Stimulated activated CD8-positive, alpha-beta memory T cell treated with anti-CD3 and anti-CD28 coated beads, Interleukin-15, amount 100 ng/mL, for 4 hours (primary cell): ENCODE measurements at regions not wholly inside any gene's neighbourhood (a gene's known extent, or its start where the extent isn't known, plus 50 kb on each side); places are given as distances from the start of the nearest gene placed in this dataset.
"Not testable (repeated sequence)": the region's sequence is repeated elsewhere in the genome, so short reads cannot be mapped to it uniquely, and the experiment has no call there.

Source experiments
- DNase-seq, 2 donors: peaks; one replicate each; pipeline ENCODE4 v3.0.0-alpha.2; 2020; ENCODE audit warnings: low read depth in 2 of 2

DNA sequence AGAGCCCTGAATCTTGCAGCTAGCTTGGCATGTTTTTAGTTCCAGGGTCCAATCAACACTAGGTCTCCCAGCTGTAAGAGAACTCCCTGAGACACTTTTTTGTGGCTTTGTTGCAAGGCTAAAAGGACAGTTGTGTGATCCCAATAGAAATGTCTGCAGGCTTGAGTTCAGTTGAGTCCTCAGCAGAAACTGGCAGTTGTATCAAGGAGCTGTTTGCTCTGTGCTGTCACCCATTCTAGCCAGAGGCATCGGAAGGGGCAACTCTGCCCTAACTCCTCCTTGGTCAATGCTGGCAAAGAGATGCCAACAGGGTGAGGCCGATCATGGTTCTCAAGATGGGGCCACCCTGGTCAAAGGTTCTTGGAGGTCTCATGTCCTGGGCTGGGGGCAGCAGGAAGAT, 224.1 kb downstream of the BUB3 start:
- DNase-seq, result no peak

DNA sequence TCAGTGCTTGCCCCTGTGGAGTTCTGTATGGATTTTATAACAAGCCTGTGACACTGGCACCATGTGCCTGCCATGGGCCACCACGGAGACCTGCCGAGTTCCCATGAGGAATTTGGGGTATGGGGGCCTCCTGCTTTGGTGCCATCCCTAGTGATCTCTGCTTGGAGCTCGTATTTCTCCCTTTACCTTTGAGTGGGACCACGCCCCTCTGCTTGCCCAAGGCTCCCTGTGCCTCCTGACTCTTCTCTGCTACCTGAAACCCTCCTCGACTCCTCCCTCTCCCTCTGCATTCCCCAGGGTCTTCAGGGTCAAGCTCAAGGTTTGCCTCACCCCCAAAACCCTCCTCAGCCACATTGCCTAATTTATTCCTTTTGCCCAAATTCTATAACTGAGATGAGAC, 225.0 kb downstream of the BUB3 start:
- DNase-seq, result no peak

DNA sequence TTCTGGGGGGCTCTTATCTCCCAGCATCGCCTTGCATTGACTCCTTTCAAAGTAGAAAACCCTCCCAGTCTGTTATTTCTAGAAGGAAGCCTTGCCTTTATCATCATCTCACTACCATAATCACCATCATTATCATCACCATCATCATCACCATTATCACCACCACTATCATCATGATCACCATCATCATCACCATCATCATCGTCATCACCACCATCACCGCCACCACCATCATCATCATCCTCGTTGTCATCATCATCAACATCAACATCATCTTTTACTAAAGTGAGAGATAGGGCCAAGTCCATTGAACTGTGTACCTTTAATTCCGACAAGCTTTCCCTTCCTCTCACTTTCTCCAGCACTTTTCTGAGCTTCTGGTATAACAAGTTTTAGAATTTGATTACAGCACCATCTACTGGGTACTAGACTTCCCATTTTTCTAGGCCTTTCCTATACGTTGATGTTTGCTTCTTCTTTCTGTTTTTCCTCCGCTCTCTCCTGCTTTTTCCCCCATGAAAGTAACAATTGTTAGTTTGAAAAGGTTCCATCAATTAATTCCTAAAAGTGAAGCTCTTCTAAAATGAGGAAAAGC, 226.4 kb downstream of the BUB3 start:
- no peak for DNase-seq

DNA sequence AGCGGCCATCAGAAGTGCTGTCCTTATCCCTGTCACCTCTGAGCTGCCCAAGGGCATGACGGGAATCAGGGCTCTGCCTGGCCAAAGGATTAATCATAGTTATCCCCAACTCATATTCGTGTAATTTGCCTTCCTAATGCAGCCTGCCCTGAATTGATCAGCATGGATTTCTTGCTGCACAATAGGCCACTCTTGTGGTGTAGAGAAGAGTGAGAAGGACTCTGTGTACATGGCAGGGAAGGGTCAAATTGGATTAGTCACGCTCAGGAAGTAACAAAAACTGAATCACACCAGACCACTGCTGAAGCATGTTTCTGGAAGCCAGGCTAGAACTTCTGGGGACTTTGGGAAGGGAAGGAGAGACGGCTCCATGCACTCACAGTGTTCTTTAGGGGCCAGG, 227.0 kb downstream of the BUB3 start:
- no peak for DNase-seq

DNA sequence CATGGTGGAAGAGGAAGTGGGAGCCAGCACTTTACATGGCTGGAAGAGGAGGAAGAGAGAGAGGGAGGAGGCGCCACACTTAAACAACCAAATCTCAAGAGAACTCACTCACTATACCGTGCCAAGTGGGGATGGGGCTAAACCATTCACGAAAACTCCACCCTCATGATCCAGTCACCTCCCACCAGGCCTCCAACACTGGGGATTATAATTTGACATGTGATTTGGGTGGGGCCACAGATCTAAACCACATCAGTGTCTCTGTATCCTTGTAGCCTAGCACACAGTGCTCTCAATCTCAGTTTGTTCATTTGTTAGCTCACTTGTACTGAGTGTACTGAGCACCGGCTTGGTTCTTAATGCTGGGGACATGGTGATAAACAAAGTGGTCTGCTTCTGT, 228.3 kb downstream of the BUB3 start:
- no peak for DNase-seq

DNA sequence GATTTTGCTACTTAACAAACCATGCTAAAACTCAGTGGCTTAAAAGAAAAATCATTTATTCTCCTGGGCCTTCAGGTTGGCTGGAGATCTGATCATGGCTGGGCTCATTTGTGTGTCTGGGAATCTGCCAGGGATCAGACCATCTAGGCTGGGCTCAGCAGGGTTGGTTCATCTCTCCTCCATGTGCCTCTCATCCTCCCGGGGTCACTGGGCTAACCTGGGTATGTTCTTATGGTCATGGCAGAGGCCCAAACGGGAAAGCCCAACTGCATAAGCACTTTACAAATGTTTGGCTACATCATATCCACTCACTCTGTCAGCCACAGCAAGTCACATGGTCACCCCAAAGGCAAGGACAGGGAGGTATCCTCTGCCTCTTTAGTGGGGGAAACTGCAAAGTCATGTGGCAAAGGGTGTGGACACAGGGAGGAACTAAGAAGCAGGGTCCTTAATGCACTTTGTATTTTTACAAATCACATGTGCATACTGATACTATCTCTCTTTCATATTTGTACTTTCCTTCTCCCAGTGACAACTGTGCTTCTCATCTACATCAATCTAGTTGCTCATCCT, 231.4 kb downstream of the BUB3 start:
- no peak for DNase-seq

DNA sequence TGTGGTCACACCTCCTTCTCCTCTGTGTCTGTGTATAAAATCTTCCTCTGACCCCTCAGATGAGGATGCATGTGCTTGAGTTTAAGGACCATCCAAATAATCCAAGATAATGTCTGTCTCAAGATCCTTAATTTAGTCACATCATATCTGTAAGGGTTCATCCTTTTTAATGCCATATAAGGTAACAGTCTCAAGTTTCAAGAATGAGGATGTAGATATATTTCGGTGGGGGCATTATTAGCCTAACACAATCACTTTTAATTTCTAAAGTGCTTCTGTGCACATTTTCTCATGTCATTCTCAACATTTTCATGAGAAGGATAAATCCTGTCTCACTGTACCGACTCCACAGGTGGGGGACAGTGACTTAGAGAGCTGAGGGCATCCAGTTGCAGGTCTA, 235.3 kb downstream of the BUB3 start:
- no peak for DNase-seq

DNA sequence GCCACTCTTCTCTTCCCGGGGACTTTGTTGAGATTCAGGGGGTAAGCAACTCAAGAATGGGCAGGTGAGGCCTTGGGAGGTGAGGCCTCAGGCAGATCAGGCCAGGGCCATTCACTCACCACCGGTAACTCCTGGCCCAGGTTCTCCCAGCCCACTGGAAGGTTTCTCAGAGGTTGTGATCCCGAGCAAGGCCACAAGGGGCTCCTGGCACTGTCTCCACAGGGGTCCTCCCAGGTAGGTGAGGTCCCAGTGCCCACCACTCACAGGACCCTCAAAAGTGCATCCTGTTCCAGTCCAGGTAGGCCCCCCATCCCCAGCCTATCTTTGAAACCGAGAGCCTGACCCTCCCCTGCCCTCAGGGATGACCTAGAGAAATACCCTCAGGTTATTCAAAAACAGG, 236.1 kb downstream of the BUB3 start:
- DNase-seq, result no peak

DNA sequence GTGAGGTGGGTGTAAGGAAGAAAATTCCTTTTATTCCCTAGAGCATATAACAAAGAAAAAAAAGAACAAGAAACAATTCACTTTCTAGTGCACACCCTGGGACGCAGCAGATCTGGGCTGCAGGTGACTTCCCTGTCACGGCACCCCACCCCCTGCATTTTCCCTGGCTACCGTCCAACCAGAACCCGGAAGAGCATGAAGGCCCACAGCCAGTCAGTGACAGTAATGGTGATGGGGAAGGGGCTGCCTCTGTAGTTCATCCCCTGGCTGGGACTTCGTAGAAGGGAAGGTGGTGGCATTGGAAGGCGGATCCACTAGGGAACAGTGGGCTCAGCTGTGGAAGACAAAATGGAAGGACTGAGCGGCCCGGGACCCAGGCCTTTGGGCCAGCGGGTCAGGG, 236.7 kb downstream of the BUB3 start:
- DNase-seq, result no peak

DNA sequence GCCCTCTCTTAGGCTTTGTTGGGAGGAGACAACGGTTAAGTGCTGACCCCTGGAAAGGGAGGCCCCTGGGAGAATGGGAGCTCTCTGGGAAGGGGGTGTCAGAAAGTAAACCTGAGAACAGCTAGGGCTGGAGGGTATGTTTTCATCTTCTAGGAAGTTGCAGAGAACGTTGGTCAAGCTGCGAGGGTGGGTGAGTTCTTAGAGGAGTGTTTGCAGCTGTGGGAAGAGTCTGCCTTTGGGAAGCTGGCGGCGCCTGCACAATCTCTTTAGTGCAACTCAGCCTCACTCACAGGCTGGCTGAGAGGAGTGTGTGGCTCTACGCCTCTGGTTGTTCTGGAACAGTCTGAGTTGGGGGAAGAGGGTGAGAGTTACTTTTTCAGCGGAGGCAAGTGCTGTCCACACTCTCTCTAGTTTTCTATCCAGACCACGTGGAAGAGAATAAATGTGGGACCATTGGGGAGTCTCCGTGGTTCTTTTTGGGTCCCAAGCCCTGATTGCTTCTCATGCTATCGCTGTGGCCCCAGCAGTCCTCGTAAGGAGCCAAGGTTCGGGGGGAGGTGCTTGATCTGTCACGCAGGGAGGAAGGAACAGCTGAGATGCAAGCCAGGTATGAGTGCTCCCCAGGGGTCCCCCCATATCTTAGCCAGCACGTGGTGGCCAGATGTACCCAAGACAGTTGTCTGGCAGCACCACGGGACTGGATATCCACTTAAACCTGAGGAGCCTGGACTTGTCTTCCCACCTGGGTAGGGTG, 237.2 kb downstream of the BUB3 start:
- DNase-seq, result no peak

DNA sequence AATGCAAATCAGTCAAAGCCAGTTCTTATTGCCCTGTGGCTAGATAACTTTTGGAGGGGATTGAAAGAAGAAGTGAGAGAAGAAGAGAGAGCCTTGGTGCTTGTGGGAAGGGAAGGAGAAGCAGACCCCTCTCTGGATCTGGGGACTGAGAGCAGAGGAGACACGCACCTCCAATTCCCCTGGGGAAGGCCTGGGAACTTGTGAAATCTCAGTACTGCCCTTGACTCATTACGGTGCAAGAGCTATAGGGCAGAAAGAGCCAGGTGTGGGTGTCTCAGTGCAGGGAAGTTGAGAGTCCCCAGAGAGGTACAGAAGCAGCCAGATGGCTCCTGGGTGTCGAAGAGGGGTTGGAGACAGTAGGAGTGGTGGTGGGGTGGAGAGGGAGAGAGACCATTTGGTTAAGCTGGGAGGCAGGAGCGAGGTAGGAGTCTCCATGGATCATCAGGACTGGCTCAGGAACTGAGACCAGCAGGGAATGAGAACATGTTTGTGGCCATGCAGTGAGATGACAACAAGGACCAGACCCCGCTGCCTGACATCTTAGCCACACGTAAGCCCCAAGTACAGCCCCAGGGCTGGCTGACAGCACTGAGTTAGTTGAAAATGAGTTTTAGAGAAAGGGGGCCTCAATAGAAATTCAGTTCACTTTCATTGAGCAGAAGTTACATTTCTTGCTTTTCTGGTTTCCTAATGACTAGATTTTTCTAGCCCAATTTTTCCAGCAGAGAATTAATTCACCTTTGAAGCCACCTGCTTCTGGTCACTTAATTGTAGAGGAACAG, 238.2 kb downstream of the BUB3 start:
- DNase-seq, result no peak

DNA sequence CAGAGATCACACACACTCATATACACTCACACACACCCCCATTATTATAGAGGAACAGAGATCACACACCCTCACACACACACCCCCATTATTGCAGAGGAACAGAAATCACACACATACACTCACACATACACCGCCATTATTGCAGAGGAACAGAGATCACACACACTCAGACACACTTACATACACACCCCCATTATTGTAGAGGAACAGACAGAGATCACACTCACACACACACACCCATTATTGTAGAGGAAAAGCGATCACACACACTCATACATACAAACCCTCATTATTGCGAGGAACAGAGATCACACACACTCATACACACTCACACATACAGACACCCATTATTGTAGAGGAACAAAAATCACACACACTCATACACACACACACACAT, 239.0 kb downstream of the BUB3 start:
- DNase-seq, result no peak

DNA sequence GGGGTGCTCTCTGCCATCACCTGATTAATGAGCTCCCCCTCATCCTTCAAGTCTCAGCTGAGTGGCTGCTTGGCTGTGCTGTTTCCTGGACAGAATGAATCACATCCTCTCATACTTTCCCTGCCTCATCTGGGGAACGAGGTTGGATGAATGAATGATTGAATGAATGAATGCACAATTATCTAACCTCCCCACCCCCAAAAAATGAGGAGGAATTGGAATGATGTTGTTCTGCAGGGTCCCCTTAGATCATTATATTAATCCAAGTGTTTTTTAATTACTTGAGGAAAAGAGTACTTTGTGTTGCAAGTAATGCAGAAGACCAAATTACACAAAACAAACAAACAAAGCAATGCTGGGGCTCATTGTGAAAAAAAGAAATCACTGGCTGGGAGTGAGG, 240.2 kb downstream of the BUB3 start:
- no peak for DNase-seq

DNA sequence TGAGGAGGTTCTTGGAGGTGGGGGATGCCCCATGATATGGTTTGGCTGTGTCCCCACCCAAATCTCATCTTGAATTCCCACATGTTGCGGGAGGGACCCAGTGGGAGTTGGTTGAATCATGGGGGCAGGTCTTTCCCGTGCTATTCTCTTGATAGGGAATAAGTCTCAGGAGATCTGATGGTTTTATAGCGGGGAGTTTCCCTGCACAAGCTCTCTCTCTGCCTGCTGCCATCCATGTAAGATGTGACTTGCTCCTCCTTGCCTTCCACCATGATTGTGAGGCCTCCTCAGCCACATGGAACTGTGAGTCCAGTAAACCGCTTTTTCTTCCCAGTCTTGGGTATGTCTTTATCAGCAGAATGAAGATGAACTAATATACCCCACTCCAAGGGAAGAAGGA, 241.0 kb downstream of the BUB3 start:
- DNase-seq, result not testable (repeated sequence)

DNA sequence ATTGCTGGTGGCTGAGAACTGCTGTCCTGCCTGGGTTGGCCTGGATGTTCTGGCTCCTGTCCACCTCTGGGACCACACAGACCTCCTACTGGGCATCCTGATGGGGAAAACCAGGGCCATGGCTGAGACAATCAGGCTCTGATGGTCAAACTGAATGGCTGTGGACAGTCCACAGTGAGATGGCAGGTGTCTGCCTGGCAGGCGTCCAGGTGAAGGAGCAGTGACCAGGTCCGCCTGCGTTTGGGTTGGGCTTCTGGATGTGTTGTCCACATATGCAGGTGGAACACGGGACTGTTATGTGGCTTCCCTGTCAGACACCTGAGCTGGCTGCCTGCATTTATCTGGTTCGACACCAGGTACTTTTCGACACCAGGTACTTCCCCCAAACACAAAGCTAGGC, 241.7 kb downstream of the BUB3 start:
- DNase-seq, result no peak

DNA sequence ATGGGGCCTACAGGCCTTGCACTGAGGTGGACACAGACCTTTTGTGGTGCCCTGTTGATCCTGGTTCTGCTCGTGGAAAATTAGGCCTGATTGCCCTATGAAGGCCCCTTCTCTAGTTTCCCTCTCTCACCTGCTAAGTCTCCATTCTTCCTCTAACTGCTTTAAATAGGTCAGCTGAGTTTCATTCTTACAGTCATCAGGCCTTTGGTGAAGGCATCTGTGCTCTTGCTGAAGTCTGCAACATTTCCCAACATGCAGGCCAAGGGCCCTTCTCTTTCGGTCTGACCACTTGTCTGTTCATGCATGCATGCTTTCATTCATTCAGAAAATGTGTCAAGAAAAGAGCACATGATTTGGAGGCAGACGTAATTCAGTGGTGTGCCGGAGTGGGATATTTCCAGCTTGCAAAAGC, 244.0 kb downstream of the BUB3 start:
- DNase-seq, result no peak

DNA sequence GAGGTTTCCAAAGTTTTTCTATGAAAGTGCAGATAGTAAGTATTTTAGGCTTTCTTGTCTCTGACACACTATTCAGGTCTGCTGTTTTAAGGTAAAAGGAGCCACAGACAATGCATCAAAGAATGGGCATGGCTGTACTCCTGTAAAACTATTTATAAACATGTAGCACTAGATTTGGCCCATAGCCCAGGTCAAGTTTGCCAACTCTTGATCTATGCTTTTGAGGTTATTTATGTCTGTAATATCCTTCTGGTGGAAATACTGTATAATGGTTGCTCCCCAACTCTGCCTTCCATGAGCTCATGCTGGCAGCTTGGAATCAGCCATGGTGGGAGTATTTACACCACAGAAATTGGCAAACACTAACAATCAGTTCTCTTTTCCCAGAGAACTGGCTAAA, 244.6 kb downstream of the BUB3 start:
- no peak for DNase-seq

DNA sequence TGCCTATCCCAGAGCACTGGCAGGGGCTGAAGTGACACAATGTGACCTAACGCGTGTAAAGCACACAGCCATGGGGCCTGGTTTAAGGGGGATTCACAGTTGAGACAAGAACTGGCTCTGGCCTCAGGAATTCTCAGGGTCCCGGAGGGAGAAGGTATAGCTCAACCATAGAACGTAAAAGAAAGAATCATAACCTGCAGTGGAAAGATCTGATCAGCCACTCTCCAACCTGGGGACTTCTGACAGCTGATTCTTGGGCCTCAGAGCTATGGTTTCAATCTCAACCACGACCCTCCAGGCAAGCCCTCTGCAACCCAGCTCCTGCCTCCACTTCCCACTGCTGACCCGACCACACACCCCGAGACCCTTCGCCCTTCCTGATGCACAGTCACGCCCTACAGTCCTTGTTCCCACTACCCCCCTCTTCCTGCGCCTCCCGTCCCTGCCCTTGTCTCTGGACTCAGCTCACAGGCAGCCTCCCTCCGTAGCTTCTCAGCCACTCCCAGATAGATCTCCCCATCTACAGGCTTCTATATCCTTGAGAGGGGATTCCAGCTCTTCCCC, 245.2 kb downstream of the BUB3 start:
- DNase-seq, result no peak

DNA sequence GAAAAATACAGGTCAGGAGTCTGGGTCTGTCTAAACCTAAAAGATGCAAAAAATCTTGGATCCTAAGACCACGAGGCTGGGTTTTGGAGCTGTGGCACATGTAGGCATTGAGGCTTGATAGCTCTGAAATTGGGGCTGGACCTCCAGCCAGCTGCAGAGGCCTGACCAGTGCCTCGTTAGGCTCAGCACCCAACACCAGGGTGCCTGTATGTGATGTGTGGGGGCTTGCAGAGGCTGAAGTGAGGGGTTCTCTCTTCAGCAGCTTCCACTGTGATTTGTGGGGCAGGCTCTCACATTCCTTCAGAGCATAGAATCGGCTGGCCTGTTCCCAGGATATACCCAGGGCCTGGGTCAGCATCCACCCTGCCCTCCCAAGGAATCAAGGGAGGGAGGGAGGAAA, 247.8 kb downstream of the BUB3 start:
- no peak for DNase-seq

DNA sequence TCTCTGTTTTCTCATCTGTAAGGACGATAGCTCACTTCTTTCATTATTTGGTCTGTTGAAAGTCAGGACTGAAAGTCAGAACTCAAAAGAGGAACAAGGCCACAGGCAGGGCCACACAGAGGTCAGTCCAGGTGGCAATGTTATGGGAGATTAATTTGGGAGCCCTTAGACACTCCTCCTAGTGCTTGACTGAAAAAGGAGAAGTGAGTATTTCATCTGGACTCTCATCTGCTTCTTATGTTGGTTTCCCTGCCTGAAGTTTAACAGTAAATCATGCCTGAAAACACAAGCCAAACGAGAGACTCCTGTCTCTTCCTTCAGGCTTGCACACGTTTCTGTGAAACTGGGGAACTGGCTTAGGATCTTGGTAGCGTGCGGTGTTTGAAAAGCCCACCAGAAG, 248.5 kb downstream of the BUB3 start:
- DNase-seq, result no peak

DNA sequence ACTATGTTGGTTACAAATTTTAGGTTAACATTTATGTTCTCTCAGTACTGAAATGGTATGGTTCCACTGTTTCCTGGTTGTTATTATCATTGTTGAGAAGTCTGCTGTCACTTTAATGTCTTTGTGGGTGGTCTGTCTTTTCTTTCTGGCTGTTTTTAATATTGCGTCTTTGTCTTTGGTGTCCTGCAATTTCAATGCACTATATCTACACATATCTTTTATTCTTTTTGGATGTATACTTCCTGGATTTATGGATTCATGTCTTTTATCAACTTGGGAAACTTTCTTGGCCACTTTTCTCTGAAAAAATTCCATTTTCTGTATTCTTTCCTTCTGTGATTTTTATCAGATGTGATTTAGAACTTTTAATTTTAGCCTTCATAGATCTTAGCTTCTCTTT, 250.2 kb downstream of the BUB3 start:
- DNase-seq, result no peak

DNA sequence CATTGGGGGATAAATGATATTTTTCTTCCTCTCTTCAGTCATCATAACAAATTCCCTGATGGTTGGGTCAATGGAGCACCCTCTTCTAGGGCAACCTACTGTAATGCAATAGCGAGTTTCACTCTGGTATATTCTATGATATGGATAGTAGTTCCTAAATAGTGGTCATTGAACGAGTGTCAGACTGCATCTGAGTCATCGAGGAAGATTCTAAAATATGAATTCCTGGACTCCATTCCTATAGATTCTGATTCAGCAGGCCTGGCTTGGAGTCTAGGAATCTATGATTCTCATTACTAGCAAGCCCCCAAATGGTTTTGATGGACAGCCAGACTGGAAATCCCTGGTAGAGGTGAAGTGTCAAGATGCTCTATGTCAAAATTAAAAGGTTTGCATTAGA, 254.5 kb downstream of the BUB3 start:
- no peak for DNase-seq
